Keratinocyte (primary cell): ENCODE measurements at regions not wholly inside any gene's neighbourhood (a gene's known extent, or its start where the extent isn't known, plus 50 kb on each side); places are given as distances from the start of the nearest gene placed in this dataset.

Experiments used
- DNase-seq: peaks from one replicate; pipeline ENCODE4 v3.0.0-alpha.2; 2011; ENCODE audit warnings: low read depth, missing footprints, low spot score
- FAIRE-seq: peaks from 2 replicates; lab custom pipeline; 2011; peaks lifted over from hg19 to GRCh38; lab: Jason Lieb, UNC
- H2AFZ ChIP-seq: 2 replicates; pipeline ENCODE4 v1.6.0; 2012; ENCODE audit warnings: low read length, control low read depth, inconsistent platforms; ENCODE audit not compliant: control insufficient read depth
- H3K27ac ChIP-seq: 2 replicates; pipeline ENCODE4 v1.5.1; 2011; ENCODE audit warnings: low read length; ENCODE audit not compliant: control insufficient read depth, insufficient read depth
- H3K27me3 ChIP-seq: 3 replicates; pipeline ENCODE4 v1.6.0; 2011; ENCODE audit warnings: low read length; ENCODE audit not compliant: control insufficient read depth, insufficient read depth; ENCODE audit errors: extremely low read depth
- H3K36me3 ChIP-seq, 2 experiments: 2 replicates in 1 of 2; 3 replicates in 1 of 2; pipeline ENCODE4 v1.5.1; 2011; ENCODE audit warnings: low read length in 2 of 2, mild to moderate bottlenecking in 1 of 2; ENCODE audit not compliant: control insufficient read depth in 2 of 2, insufficient read depth in 2 of 2; ENCODE audit errors: extremely low read depth in 1 of 2
- H3K4me1 ChIP-seq: 3 replicates; pipeline ENCODE4 v1.5.1; 2011; ENCODE audit warnings: low read length; ENCODE audit not compliant: control insufficient read depth, insufficient read depth; ENCODE audit errors: extremely low read depth
- H3K4me2 ChIP-seq: 3 replicates; pipeline ENCODE4 v1.6.0; 2011; ENCODE audit warnings: low read depth, low read length; ENCODE audit not compliant: control insufficient read depth, insufficient read depth; ENCODE audit errors: extremely low read depth
- H3K4me3 ChIP-seq, 3 experiments: fragments of 200-600 bp in 1 of 3; sonication (generic) in 1 of 3; 2 replicates in 2 of 3; 3 replicates in 1 of 3; pipeline ENCODE4 v1.5.1; 2011 to 2016; ENCODE audit warnings: low read length in 3 of 3, mild to moderate bottlenecking in 3 of 3, control low read depth in 2 of 3, inconsistent platforms in 1 of 3, low read depth in 1 of 3, mixed read lengths in 1 of 3, mixed run types in 1 of 3, moderate library complexity in 1 of 3; ENCODE audit not compliant: control insufficient read depth in 2 of 3, insufficient read depth in 2 of 3; ENCODE audit errors: extremely low read depth in 1 of 3
- H3K79me2 ChIP-seq: 2 replicates; pipeline ENCODE4 v1.6.0; 2012; ENCODE audit warnings: low read length; ENCODE audit not compliant: control insufficient read depth, insufficient read depth
- H3K9ac ChIP-seq: 3 replicates; pipeline ENCODE4 v1.6.0; 2011; ENCODE audit warnings: low read length; ENCODE audit not compliant: control insufficient read depth, insufficient read depth; ENCODE audit errors: extremely low read depth
- H3K9me1 ChIP-seq: 3 replicates; pipeline ENCODE4 v1.6.0; 2011; ENCODE audit warnings: low read length; ENCODE audit not compliant: control insufficient read depth, insufficient read depth; ENCODE audit errors: extremely low read depth
- H3K9me3 ChIP-seq: 2 replicates; pipeline ENCODE4 v1.5.1; 2012; ENCODE audit warnings: low read depth, low read length; ENCODE audit not compliant: control insufficient read depth
- H4K20me1 ChIP-seq: 3 replicates; pipeline ENCODE4 v1.6.0; 2011; ENCODE audit warnings: low read length; ENCODE audit not compliant: control insufficient read depth, insufficient read depth; ENCODE audit errors: extremely low read depth
- CTCF ChIP-seq, 3 experiments: IDR thresholded peaks in 1 of 3; conservative IDR thresholded peaks in 1 of 3; optimal IDR thresholded peaks in 1 of 3; 2 replicates in 2 of 3; 3 replicates in 1 of 3; pipeline versions ENCODE3 to v1.5.1; 2011; ENCODE audit warnings: low read length in 3 of 3, mild to moderate bottlenecking in 3 of 3, moderate library complexity in 2 of 3, control low read depth in 1 of 3, inconsistent platforms in 1 of 3; ENCODE audit not compliant: insufficient read depth in 2 of 3; ENCODE audit errors: extremely low read depth in 1 of 3
- EZH2 ChIP-seq: IDR thresholded peaks from one replicate; pipeline ENCODE4 v1.6.1; 2012; ENCODE audit warnings: inconsistent platforms, mild to moderate bottlenecking, low read length, moderate library complexity
- dilution Hi-C: fragments of 300-500 bp; cut with MboI; formaldehyde crosslinking; loops from one replicate; pipeline ENCODE4 v1.7.0; 2020; ENCODE audit warnings: low sequenced_read_pairs; ENCODE audit not compliant: extremely low pct_ligation_motif_present

- no peak for TF ChIP-seq EZH2
- TF ChIP-seq CTCF (optimal IDR thresholded peaks at IDR 0.05 in 1 of 3, IDR thresholded peaks at IDR 0.05 in 1 of 3, conservative IDR thresholded peaks at IDR 0.05 in 1 of 3; ENCODE audit: extremely low read depth in 1 of 3, insufficient read depth in 2 of 3, low read length in 3 of 3), result no peak
- Histone ChIP-seq H3K36me3 (no peaks in the 10 kb centered on the region), H3K9ac (no peak overlapping the region), H2AFZ (no peak overlapping the region), H3K4me1 (no peaks in the 10 kb centered on the region), H3K79me2 (no peaks in the 10 kb centered on the region), H3K9me1 (no peaks in the 10 kb centered on the region), H3K9me3 (no peaks in the 10 kb centered on the region), H4K20me1 (no peaks in the 10 kb centered on the region), H3K4me3 (no peak overlapping the region), H3K27ac (no peak overlapping the region), H3K4me2 (no peak overlapping the region), H3K27me3 (no peaks in the 10 kb centered on the region)
- dilution Hi-C loops, result no loop called here
- DNase-seq, result no peak
- no peak for FAIRE-seq
These were observed 249.1 kb upstream of the PREP start for GRCh38 chr6:105651969-105652368.

GRCh38 chr6:105650347-105650746, 247.5 kb upstream of the PREP start:
- TF ChIP-seq EZH2 (no peak), CTCF (optimal IDR thresholded peaks at IDR 0.05 in 1 of 3, IDR thresholded peaks at IDR 0.05 in 1 of 3, conservative IDR thresholded peaks at IDR 0.05 in 1 of 3; ENCODE audit: extremely low read depth in 1 of 3, insufficient read depth in 2 of 3, low read length in 3 of 3) (no peak)
- no peak overlapping the region for H3K27ac ChIP-seq
- no peak overlapping the region for H3K4me3 ChIP-seq
- H3K9ac ChIP-seq, result no peak overlapping the region
- H3K36me3 ChIP-seq, result no peaks in the 10 kb centered on the region
- H3K4me2 ChIP-seq, result no peak overlapping the region
- DNase-seq (no peak), FAIRE-seq (no peak)
- dilution Hi-C loops, result no loop called here
- H4K20me1 ChIP-seq, result no peaks in the 10 kb centered on the region
- peaks cover 8% of the 10 kb centered on the region for H3K4me1 ChIP-seq
- no peak overlapping the region for H2AFZ ChIP-seq
- H3K27me3 ChIP-seq, result no peaks in the 10 kb centered on the region
- H3K79me2 ChIP-seq, result no peaks in the 10 kb centered on the region
- H3K9me1 ChIP-seq, result no peaks in the 10 kb centered on the region
- H3K9me3 ChIP-seq, result no peaks in the 10 kb centered on the region
